Naive thymus-derived CD8-positive, alpha-beta T cell (primary cell): ENCODE measurements at regions not wholly inside any gene's neighbourhood (a gene's known extent, or its start where the extent isn't known, plus 50 kb on each side); places are given as distances from the start of the nearest gene placed in this dataset.

ENCODE experiments used
- ATAC-seq, 2 donors: fragments of 150-1000 bp; cut with Tn5 transposase in 1 of 2; sonication (Bioruptor Pico), chemical (Tn5 transposase) in 1 of 2; 1 replicate in 1 of 2; 2 replicates in 1 of 2; pipeline ENCODE4 v1.10.0; 2021; ENCODE audit warnings: mild to moderate bottlenecking in 2 of 2, moderate library complexity in 2 of 2
- POLR2A ChIA-PET: fragments of 350-600 bp; sonication (Branson Sonifier 250); formaldehyde crosslinking; loops from one replicate; lab custom pipeline; 2021; ENCODE audit warnings: antibody characterized with exemption; lab: Charles Lee
- DNase-seq, 10 donors: peaks; one replicate each; pipeline versions ENCODE4 v3.0.0 to v3.0.0-alpha.2; 2020 to 2022
- H3K27ac Mint-ChIP-seq, 10 donors: one replicate each; pipeline ENCODE4 v1.8.0; 2020 to 2022; ENCODE audit warnings: mild to moderate bottlenecking in 10 of 10, mixed read lengths in 10 of 10, moderate library complexity in 4 of 10, inconsistent platforms in 1 of 10
- H3K27me3 Mint-ChIP-seq, 5 donors: one replicate each; pipeline ENCODE4 v1.8.0; 2021 to 2022; ENCODE audit warnings: mixed read lengths in 5 of 5
- H3K36me3 Mint-ChIP-seq, 3 donors: one replicate each; pipeline ENCODE4 v1.8.0; 2020 to 2022; ENCODE audit warnings: mixed read lengths in 3 of 3, mild to moderate bottlenecking in 2 of 3, inconsistent platforms in 1 of 3
- H3K4me1 Mint-ChIP-seq, 4 donors: one replicate each; pipeline ENCODE4 v1.8.0; 2021 to 2022; ENCODE audit warnings: mixed read lengths in 4 of 4
- H3K4me3 Mint-ChIP-seq, 10 donors: one replicate each; pipeline ENCODE4 v1.8.0; 2020 to 2022; ENCODE audit warnings: mild to moderate bottlenecking in 10 of 10, mixed read lengths in 10 of 10, moderate library complexity in 6 of 10, inconsistent platforms in 1 of 10
- H3K9me3 Mint-ChIP-seq, 9 donors: one replicate each; pipeline ENCODE4 v1.8.0; 2020 to 2022; ENCODE audit warnings: mixed read lengths in 9 of 9, mild to moderate bottlenecking in 3 of 9, inconsistent platforms in 1 of 9, moderate library complexity in 1 of 9

DNA sequence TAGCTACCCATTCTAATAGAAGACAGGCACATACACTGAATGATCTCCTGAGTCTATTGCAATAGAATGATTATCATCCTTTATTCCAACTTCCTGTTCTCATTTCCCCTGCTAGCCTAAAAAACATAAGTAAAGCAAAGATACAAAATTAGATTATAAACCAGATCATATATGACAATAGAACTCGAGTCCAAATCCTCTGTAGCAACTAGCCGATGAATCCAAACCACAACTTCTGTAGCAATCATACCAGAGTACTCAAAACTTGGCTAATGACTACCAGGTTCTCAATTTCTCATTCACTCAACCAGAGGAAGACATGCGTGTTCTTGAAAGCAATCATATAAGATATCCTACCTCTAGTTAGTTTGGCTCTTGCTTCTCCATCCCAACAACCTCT is 622.1 kb downstream of the PSAT1 start:
- peaks cover 0 to 11% (median 2%) of the 10 kb centered on the region in 5 donors for H3K27me3 Mint-ChIP-seq
- H3K9me3 Mint-ChIP-seq: peaks cover 0 to 21% (median 10%) of the 10 kb centered on the region in 9 donors
- POLR2A ChIA-PET: no interaction called here
- DNase-seq: no peak
- H3K27ac Mint-ChIP-seq: no peak overlapping the region
- no peak overlapping the region for H3K4me3 Mint-ChIP-seq
- no peak for ATAC-seq
- peaks cover 0 to 13% (median 0%) of the 10 kb centered on the region in 3 donors for H3K36me3 Mint-ChIP-seq
- no peaks in the 10 kb centered on the region for H3K4me1 Mint-ChIP-seq

DNA sequence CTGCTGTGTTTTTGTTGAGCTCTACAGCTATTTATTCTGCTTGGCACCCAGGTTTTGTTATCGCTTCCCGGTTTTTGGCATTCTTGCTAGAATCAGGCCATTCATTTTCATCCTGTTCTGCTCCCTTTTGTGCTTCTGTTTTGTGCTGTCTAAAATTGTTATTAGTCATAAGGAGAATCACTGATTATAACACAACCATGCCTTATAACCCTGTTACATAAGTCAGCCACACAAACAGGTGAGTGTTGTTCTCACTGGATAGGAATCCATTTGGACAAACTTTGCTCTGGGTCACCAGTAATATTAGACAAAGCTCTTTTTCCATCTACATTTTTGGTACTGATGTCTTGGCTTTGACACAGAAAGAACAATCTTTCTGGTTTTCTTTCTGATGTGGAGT is 622.8 kb downstream of the PSAT1 start:
- H3K4me3 Mint-ChIP-seq: no peak overlapping the region
- H3K36me3 Mint-ChIP-seq: peaks cover 0 to 13% (median 0%) of the 10 kb centered on the region in 3 donors
- no peak for ATAC-seq
- peaks cover 0 to 11% (median 2%) of the 10 kb centered on the region in 5 donors for H3K27me3 Mint-ChIP-seq
- no peak for DNase-seq
- no peak overlapping the region for H3K27ac Mint-ChIP-seq
- POLR2A ChIA-PET: no interaction called here
- H3K4me1 Mint-ChIP-seq: no peaks in the 10 kb centered on the region
- peaks cover 0 to 23% (median 10%) of the 10 kb centered on the region in 9 donors for H3K9me3 Mint-ChIP-seq

DNA sequence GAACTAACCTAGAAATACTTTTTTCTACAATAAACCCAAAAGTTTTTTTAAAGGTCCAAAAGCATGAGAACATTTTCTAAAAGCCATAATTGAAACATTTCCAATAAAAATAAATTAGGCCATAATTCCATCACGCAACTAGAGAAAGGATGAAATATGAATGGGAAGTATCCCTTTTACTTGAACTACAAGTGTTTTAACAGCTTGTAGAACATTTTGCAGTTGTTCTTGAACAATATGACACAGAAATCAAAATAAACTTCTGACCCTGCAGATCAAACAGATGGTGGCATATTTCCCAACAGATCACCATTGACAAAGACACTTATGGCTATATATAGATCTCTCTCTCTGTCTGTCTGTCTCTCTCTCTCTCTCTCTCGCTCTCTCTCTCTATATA is 624.4 kb downstream of the PSAT1 start:
- H3K4me3 Mint-ChIP-seq: no peak overlapping the region
- H3K9me3 Mint-ChIP-seq: peaks cover 0 to 25% (median 10%) of the 10 kb centered on the region in 9 donors
- DNase-seq (no peak), ATAC-seq (no peak)
- peaks cover 0 to 9% (median 0%) of the 10 kb centered on the region in 3 donors for H3K36me3 Mint-ChIP-seq
- no peak overlapping the region for H3K27ac Mint-ChIP-seq
- H3K27me3 Mint-ChIP-seq: peaks cover 0 to 11% (median 2%) of the 10 kb centered on the region in 5 donors
- H3K4me1 Mint-ChIP-seq: no peaks in the 10 kb centered on the region
- POLR2A ChIA-PET: no interaction called here

DNA sequence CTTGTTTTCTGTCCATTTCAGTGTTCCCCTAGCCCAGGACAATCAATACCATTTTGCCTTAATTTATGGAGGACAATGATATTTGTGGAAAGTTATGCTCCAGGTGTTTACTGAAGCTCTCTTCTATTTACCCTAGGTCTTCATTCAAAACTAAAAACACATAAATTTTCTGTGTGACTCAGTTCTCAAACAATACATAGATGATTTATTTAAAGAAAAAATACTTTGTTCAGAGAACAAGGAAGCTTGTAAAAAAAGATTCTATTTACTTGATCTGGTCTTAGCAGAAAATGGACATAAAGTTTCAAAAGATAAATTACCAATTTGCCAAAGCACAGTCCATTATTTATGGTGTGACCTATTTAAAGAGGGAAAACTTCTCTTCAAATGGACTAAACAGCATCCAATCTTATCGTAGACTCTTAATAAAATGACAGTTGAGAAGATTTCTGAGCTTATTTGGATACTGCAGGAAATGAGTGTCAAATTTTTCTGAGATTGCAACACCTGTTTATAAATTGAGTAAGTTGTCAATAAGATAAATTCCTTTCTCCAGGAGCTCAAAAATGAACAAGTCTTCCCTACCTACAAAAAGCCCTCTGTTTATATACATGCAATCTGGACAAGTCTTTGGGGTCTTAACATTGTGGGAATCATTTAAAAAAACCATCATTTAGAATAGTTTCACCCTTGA is 627.2 kb downstream of the PSAT1 start:
- peaks cover 0 to 10% (median 0%) of the 10 kb centered on the region in 9 donors for H3K9me3 Mint-ChIP-seq
- peaks cover 0 to 7% (median 4%) of the 10 kb centered on the region in 5 donors for H3K27me3 Mint-ChIP-seq
- H3K36me3 Mint-ChIP-seq: no peaks in the 10 kb centered on the region
- POLR2A ChIA-PET: no interaction called here
- no peaks in the 10 kb centered on the region for H3K4me1 Mint-ChIP-seq
- no peak for DNase-seq
- ATAC-seq: no peak
- no peak overlapping the region for H3K27ac Mint-ChIP-seq
- no peak overlapping the region for H3K4me3 Mint-ChIP-seq

DNA sequence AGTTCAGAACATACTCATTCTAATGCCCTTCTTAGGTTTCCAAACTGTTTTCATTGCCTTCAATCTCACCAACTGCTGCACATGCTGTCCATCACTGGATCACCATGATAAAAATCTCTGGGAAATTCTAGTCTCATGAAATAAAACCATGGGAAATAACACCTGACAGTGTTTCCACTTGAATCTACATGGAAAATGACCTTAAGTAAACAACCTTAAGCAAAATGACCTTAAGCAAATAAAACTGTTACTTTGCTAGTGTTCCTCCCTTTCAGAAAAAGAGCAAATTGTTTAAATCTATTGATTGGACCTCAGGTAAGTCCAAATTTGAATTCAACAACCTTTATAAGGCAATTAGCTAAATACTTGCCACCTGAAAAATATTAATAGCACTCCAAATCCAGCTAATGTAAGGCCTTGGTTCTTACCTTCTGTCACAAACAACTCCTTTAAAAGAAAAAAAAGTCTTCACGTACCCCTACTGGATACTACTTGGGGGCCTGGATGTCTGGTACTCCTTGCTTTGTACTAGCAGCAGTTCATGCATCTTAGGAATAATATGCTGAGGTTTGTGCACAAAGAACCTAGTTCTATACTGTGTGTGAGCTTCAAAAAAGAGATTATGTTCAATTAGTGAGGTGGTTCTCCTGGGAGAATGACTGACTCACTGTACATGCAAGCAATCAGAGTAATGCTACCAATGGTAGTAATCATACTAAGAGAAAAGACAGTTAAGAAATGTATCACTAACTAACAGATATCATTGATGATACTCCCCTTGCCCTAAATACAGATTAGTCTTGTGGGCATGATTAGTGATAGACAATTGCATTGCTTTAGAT is 630.4 kb downstream of the PSAT1 start:
- H3K4me3 Mint-ChIP-seq: no peak overlapping the region
- POLR2A ChIA-PET: interaction anchor here (0.8 kb wide), 1 partner anchor 126 kb away, joined by 3 read pairs; no protein-coding TSS in a partner anchor
- DNase-seq: no peak
- no peak overlapping the region for H3K27ac Mint-ChIP-seq
- peaks cover 0 to 10% (median 0%) of the 10 kb centered on the region in 9 donors for H3K9me3 Mint-ChIP-seq
- ATAC-seq: no peak
- H3K27me3 Mint-ChIP-seq: peaks cover 0 to 9% (median 7%) of the 10 kb centered on the region in 5 donors
- H3K36me3 Mint-ChIP-seq: no peaks in the 10 kb centered on the region
- no peaks in the 10 kb centered on the region for H3K4me1 Mint-ChIP-seq

DNA sequence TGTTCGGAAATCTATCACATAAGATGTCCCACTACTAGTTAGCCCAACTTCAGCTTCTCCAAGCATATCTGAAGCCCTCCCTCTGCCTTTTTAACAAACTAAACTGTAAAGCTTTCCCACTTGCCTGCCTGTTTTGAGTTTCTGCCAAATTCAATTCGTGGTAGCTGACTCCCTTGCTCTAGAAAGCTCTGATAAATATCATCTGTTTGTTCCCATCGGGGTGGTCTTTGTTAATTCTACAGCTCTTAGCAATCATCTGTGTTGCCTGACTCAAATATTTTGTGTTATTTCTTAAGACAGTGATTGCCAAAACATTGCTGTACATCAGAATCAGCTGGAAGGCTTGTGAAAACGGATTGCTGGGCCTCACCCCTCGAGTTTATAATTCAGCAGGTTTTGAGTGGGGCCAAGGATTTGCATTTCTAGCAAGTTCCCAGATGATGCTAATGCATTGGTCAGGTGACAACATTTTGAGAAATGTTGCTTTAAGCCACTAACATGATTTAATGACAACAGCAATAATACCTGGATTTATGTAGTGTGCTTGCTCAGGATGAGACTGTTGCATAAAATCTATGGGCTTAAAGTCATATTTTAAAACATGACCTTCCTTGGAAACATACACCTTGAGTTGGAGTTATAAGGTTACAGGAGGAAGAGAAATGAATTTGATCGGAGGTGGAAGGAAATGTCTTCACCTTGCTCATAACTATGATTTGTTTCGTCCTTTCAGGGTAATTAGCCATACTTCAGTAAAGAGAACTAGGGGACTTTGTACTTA is 631.9 kb downstream of the PSAT1 start:
- Mint-ChIP-seq H3K4me3 (no peak overlapping the region), H3K27me3 (peaks cover 0 to 22% (median 7%) of the 10 kb centered on the region in 5 donors), H3K36me3 (no peaks in the 10 kb centered on the region), H3K27ac (no peak overlapping the region), H3K4me1 (no peaks in the 10 kb centered on the region), H3K9me3 (peaks cover 0 to 15% (median 0%) of the 10 kb centered on the region in 9 donors)
- POLR2A ChIA-PET: no interaction called here
- ATAC-seq (no peak), DNase-seq (no peak)

DNA sequence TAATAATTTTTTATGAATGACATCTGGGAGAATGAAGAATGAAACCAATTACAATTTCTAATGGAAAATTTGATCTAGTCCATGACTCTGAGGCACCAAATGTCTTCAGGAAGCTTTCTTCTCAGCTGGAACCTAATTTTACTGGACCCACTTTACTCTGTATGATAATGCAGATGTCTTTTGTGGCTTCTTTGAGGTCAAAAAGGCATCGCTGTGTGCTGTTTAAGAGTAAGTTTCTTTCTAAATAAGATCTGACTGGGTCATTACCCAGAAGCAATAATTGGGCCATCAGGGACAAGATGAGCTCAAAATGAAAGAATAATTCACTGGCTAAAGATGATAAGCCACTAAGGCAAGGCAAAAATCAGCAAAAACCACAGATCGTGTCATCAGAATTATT is 633.4 kb downstream of the PSAT1 start:
- no peak overlapping the region for H3K27ac Mint-ChIP-seq
- H3K4me1 Mint-ChIP-seq: no peaks in the 10 kb centered on the region
- no peak for ATAC-seq
- POLR2A ChIA-PET: no interaction called here
- H3K36me3 Mint-ChIP-seq: no peaks in the 10 kb centered on the region
- DNase-seq: no peak
- peaks cover 0 to 22% (median 4%) of the 10 kb centered on the region in 5 donors for H3K27me3 Mint-ChIP-seq
- no peak overlapping the region for H3K4me3 Mint-ChIP-seq
- peaks cover 0 to 16% (median 0%) of the 10 kb centered on the region in 9 donors for H3K9me3 Mint-ChIP-seq

DNA sequence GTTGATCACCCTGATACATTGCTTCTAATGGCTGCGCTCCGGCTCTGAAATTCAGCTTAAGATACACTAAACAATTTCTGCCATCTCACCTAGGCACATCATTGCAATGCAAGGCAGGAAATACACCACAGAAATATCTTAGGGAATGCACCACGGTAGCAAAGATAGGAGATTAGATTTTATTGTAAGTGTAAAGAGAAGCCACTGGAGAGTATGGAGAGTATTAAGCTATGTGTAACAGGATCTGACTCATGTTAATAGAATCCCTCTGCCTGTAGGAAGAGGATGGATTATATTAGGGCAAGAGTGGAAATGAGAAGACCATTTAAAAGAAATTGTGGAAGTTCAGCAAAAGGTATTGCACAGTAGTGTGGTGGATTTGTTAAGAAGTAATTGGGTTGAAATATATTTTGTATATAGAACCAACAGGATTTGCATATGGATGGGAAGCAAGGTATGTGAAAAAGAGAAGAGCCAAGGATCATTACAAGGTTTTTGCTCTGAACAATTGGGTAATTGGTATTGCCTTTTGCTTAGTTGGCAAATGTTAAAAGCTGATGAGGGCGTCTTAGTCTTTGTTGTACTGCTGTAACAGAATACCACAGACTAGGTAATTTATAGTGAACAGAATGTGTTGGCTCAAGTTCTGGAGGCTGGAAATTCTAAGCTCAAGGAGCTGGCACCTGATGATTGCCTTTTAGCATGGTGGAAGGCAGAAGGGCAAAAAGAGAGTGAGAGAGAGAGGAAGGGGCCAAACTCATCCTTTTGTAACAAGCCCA is 636.1 kb downstream of the PSAT1 start:
- no peaks in the 10 kb centered on the region for H3K36me3 Mint-ChIP-seq
- peaks cover 0 to 22% (median 4%) of the 10 kb centered on the region in 5 donors for H3K27me3 Mint-ChIP-seq
- H3K4me1 Mint-ChIP-seq: no peaks in the 10 kb centered on the region
- no peak overlapping the region for H3K27ac Mint-ChIP-seq
- no peak for DNase-seq
- POLR2A ChIA-PET: no interaction called here
- ATAC-seq: no peak
- H3K4me3 Mint-ChIP-seq: no peak overlapping the region
- peaks cover 0 to 16% (median 1%) of the 10 kb centered on the region in 9 donors for H3K9me3 Mint-ChIP-seq

DNA sequence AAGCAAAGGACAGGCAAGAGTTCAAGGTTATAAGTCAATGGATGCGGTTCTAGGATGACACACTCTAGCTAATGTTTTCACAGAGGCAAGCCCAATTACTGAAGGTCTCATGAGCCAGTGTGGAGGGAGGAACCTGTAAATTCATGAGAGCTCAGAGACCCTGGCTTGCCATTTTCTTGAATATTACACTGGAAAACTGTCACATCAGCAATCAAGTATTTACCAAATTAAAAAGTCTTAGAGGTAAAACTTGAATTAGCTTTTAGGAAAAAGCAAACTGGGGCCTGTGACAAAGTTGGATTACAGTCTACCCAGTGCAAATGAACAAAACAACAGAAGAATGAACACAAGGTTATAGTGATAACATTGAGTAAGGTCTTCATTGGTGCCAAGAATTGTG is 636.9 kb upstream of the TLE4 start:
- H3K4me3 Mint-ChIP-seq: no peak overlapping the region
- peaks cover 0 to 16% (median 1%) of the 10 kb centered on the region in 9 donors for H3K9me3 Mint-ChIP-seq
- H3K27me3 Mint-ChIP-seq: peaks cover 0 to 13% (median 0%) of the 10 kb centered on the region in 5 donors
- no peak for ATAC-seq
- no peak overlapping the region for H3K27ac Mint-ChIP-seq
- no peaks in the 10 kb centered on the region for H3K4me1 Mint-ChIP-seq
- H3K36me3 Mint-ChIP-seq: no peaks in the 10 kb centered on the region
- DNase-seq: no peak
- POLR2A ChIA-PET: no interaction called here

DNA sequence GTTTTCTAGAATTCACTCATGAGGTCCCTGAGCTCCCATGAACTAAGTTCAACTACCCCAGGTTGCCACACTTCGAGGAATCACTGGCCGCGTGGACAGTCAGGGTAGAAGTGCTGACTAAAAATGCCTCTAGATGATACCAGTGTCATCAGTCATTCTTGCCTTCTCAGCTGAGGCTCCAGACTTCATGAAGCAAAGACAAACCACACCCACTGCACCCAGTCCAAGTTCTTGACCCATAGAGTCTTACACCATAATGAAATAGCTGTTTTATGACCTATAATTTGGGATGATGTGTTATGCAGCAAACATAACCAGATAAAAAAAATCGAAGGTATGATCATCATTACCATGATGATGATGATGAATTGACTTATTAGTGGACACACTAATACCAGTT is 632.9 kb upstream of the TLE4 start:
- Mint-ChIP-seq H3K9me3 (peaks cover 0 to 16% (median 1%) of the 10 kb centered on the region in 9 donors), H3K36me3 (no peaks in the 10 kb centered on the region), H3K4me3 (no peak overlapping the region), H3K27ac (no peak overlapping the region), H3K4me1 (no peaks in the 10 kb centered on the region), H3K27me3 (peaks cover 0 to 6% (median 0%) of the 10 kb centered on the region in 5 donors)
- POLR2A ChIA-PET: no interaction called here
- DNase-seq: no peak
- no peak for ATAC-seq

DNA sequence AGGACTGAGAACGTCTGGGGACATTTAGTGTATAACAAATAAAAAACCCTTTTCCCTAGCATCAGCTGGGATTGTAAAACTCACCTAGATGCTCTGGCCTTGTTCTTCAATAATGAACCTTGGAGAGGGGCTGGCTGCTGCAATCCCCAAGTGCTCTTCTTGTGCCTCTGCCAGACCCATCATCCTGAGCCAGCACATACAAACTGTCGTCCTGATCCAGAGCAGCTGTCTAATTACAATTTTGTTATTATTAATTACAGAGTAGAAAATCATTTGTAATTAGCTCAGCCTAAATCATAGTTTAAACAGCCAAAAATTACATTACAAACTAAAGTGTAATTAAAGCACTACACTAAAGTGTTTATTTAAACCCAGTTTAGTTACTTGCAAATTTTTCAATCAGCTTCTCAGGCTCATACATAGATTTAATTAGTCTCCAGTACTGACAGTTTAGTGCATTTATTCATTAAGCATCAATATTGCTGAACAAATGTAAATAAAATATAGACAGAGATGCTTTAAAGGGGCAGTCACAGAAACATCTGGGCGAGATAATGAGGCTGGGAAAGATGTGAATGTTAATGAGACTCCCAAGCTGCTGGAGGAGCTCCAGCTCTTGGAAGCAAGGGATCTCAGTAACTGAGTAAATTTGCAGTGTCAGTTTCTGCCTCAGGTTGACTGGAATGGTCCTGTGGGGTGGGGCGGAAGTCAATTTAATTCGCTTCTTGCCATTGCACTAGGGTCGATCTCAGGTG is 632.3 kb upstream of the TLE4 start:
- no peak overlapping the region for H3K27ac Mint-ChIP-seq
- POLR2A ChIA-PET: no interaction called here
- peaks cover 0 to 6% (median 0%) of the 10 kb centered on the region in 5 donors for H3K27me3 Mint-ChIP-seq

More for the DNA sequence above, 632.3 kb upstream of the TLE4 start:
- H3K4me3 Mint-ChIP-seq: no peak overlapping the region
- H3K4me1 Mint-ChIP-seq: no peaks in the 10 kb centered on the region
- H3K9me3 Mint-ChIP-seq: peaks cover 0 to 12% (median 1%) of the 10 kb centered on the region in 9 donors
- DNase-seq (no peak), ATAC-seq (no peak)
- H3K36me3 Mint-ChIP-seq: no peaks in the 10 kb centered on the region
